Chondrocyte (in vitro differentiated cells): ENCODE measurements at regions not wholly inside any gene's neighbourhood (a gene's known extent, or its start where the extent isn't known, plus 50 kb on each side); places are given as distances from the start of the nearest gene placed in this dataset.

Experiments used
- DNase-seq: peaks from one replicate; pipeline ENCODE4 v3.0.0; 2021; ENCODE audit warnings: mixed read lengths, low spot score
- H3K27ac Mint-ChIP-seq: one replicate; pipeline ENCODE4 v1.8.0; 2021; ENCODE audit warnings: mild to moderate bottlenecking, moderate library complexity, mixed read lengths; ENCODE audit not compliant: unreplicated experiment
- H3K27me3 Mint-ChIP-seq: 2 replicates; pipeline ENCODE4 v1.8.0; 2021; ENCODE audit warnings: low read depth, mixed read lengths
- H3K36me3 Mint-ChIP-seq: 2 replicates; pipeline ENCODE4 v1.8.0; 2021; ENCODE audit warnings: low read depth, mixed read lengths
- H3K4me1 Mint-ChIP-seq: 2 replicates; pipeline ENCODE4 v1.8.0; 2021; ENCODE audit warnings: low read depth, mild to moderate bottlenecking, mixed read lengths
- H3K4me3 Mint-ChIP-seq: one replicate; pipeline ENCODE4 v1.8.0; 2021; ENCODE audit warnings: mild to moderate bottlenecking, moderate library complexity, mixed read lengths; ENCODE audit not compliant: unreplicated experiment
- H3K9me3 Mint-ChIP-seq: 2 replicates; pipeline ENCODE4 v1.8.0; 2021; ENCODE audit warnings: low read depth, mixed read lengths
- CTCF ChIP-seq: fragments of 200-600 bp; sonication (generic); IDR thresholded peaks from 2 replicates; pipeline ENCODE4 v1.5.0; 2021; ENCODE audit warnings: antibody characterized with exemption, mild to moderate bottlenecking, moderate library complexity

GRCh38 chr5:8350644-8351339, 481.8 kb downstream of the MTRR start:
- H3K9me3 Mint-ChIP-seq, result peaks cover 10% of the 10 kb centered on the region
- DNase-seq, result no peak
- H3K4me1 Mint-ChIP-seq, result peaks cover 3% of the 10 kb centered on the region
- H3K27me3 Mint-ChIP-seq, result no peaks in the 10 kb centered on the region
- peaks cover 1% of the 10 kb centered on the region for H3K36me3 Mint-ChIP-seq
- no peak overlapping the region for H3K4me3 Mint-ChIP-seq
- no peak for TF ChIP-seq CTCF
- H3K27ac Mint-ChIP-seq, result no peak overlapping the region

DNA sequence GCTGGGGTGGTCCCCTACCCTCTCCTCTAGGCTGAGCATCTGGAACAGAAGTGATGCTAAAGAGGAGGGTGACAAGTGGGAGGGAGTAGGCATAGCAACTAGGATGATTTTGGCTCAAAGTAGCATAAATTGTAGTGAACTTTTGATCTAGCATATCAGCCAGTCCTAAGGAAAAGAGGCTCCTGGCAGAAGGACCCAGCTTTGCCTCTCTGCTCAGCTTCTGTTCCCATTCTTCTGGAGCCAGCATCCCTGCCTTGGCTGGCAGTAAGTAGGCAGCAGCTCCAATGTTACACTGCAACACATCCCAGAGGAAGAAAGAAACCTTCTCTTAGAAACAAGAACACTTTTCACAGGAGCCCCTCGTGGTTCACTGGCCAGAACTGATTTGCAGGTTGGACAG, 487.0 kb downstream of the MTRR start:
- H3K36me3 Mint-ChIP-seq, result peaks cover 1% of the 10 kb centered on the region
- peaks cover 3% of the 10 kb centered on the region for H3K4me1 Mint-ChIP-seq

GRCh38 chr5:8360012-8360411, 491.1 kb downstream of the MTRR start:
- H3K9me3 Mint-ChIP-seq, result no peaks in the 10 kb centered on the region
- no peaks in the 10 kb centered on the region for H3K27me3 Mint-ChIP-seq
- no peak overlapping the region for H3K4me3 Mint-ChIP-seq
- DNase-seq, result no peak
- no peak overlapping the region for H3K27ac Mint-ChIP-seq
- no peaks in the 10 kb centered on the region for H3K36me3 Mint-ChIP-seq
- no peak for TF ChIP-seq CTCF
- peaks cover 18% of the 10 kb centered on the region for H3K4me1 Mint-ChIP-seq

More for the DNA sequence above, 487.0 kb downstream of the MTRR start:
- DNase-seq, result no peak
- peaks cover 6% of the 10 kb centered on the region for H3K9me3 Mint-ChIP-seq
- H3K27me3 Mint-ChIP-seq, result no peaks in the 10 kb centered on the region
- no peak for TF ChIP-seq CTCF
- H3K4me3 Mint-ChIP-seq, result no peak overlapping the region
- H3K27ac Mint-ChIP-seq, result no peak overlapping the region

DNA sequence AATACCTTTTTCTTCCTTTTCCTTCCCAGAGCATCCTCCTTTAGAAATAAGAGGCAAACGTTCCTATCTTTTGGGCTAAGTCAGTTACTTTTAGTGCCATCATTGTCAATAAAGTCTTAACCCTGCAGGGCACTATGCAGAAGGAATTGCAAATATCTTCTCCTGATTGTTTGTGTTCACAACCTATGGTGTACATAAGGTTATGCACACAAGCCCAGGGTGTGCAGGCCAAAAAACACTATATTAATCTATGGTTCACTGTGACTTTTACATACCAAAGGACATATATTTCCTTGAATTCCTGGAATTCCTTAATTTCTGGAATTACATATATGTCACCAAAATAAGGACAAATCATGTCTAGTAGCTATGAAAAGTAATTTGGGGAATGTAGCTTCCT, 493.5 kb downstream of the MTRR start:
- peaks cover 18% of the 10 kb centered on the region for H3K4me1 Mint-ChIP-seq

GRCh38 chr5:8363138-8363537, 494.2 kb downstream of the MTRR start:
- Mint-ChIP-seq H3K27me3 (no peaks in the 10 kb centered on the region), H3K27ac (no peak overlapping the region), H3K4me3 (no peak overlapping the region), H3K9me3 (no peaks in the 10 kb centered on the region), H3K4me1 (peaks cover 18% of the 10 kb centered on the region), H3K36me3 (no peaks in the 10 kb centered on the region)
- DNase-seq, result no peak
- no peak for TF ChIP-seq CTCF

More for the DNA sequence above, 493.5 kb downstream of the MTRR start:
- Mint-ChIP-seq H3K27me3 (no peaks in the 10 kb centered on the region), H3K36me3 (no peaks in the 10 kb centered on the region), H3K27ac (no peak overlapping the region), H3K4me3 (no peak overlapping the region), H3K9me3 (no peaks in the 10 kb centered on the region)
- no peak for DNase-seq
- TF ChIP-seq CTCF, result no peak
